ENCODE measurements at regions not wholly inside any gene's neighbourhood (a gene's known extent, or its start where the extent isn't known, plus 50 kb on each side); places are given as distances from the start of the nearest gene placed in this dataset.

DNA sequence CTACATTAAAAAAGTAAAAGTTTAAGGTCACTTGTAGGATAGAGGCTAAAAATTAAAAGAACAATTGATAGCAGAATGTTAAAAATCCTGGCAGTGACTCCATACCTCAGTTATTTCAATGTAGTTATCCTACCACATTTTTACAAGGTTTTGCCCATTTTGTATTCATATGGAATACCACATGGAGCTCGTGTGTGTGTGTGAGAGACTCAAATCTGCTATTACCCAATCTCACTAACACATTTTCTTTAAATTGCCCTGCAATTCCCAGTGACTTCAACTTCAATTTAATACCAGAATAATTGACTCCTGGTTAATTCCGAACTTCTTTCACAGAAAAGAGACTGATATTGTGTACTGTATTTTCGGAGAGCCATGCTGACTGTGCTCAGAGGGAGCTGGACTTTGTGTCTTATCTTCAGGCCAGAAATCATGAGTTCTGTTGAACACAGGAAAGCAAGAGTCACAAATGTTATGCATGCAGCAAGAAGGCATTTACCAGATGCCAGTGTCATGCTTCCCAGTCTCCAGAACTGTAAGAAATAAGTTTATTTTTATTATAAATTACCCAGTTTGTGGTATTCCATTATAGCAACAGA lies 529.0 kb upstream of the NECTIN3 start:
- TF ChIP-seq, protein P1, sequence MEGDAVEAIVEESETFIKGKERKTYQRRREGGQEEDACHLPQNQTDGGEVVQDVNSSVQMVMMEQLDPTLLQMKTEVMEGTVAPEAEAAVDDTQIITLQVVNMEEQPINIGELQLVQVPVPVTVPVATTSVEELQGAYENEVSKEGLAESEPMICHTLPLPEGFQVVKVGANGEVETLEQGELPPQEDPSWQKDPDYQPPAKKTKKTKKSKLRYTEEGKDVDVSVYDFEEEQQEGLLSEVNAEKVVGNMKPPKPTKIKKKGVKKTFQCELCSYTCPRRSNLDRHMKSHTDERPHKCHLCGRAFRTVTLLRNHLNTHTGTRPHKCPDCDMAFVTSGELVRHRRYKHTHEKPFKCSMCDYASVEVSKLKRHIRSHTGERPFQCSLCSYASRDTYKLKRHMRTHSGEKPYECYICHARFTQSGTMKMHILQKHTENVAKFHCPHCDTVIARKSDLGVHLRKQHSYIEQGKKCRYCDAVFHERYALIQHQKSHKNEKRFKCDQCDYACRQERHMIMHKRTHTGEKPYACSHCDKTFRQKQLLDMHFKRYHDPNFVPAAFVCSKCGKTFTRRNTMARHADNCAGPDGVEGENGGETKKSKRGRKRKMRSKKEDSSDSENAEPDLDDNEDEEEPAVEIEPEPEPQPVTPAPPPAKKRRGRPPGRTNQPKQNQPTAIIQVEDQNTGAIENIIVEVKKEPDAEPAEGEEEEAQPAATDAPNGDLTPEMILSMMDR (IDR thresholded peaks at IDR 0.05): no peak
- TF ChIP-seq POLR2A (IDR thresholded peaks at IDR 0.05) (no peak), POLR2AphosphoS5 (IDR thresholded peaks at IDR 0.05) (no peak)

Data from prostate gland (tissue), 2 donors.